GM12874 (cell line): ENCODE measurements at regions not wholly inside any gene's neighbourhood (a gene's known extent, or its start where the extent isn't known, plus 50 kb on each side); places are given as distances from the start of the nearest gene placed in this dataset.

Source experiments
- TF ChIP-seq, protein P1 (sequence below): IDR thresholded peaks from 2 replicates; pipeline ENCODE4 v1.5.1; 2011; ENCODE audit warnings: low read depth, mild to moderate bottlenecking, control low read depth, low read length, moderate library complexity; ENCODE audit not compliant: insufficient read depth

DNA sequence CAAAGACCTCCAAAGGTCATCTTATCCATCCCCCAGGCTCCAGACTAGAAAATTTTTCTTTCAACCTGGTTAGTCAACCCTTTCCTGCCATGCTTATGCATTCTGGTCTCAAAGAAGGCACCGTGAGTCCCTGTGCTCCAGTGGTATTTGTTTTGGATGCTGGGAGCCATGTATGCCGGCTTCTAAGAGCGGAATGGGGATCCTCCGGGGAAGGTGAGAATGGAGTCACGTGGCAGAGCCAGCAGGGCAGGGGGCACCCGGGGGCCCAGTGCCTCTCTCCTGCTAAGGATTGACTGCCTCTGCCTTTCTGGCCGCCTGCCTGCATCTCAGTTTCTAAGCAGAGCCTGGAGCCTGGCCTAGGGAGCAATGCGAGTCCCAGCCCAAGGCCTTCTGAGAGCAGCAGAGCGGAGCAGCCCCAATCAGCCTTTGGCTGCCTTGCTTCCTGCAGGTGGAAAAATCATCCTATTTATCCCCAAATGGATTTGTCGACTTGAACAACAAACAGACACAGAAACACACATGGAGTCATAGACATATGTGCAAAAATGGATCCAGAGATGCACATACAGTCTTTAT is 141.0 kb downstream of the PJA1 start:
- TF ChIP-seq, protein P1, sequence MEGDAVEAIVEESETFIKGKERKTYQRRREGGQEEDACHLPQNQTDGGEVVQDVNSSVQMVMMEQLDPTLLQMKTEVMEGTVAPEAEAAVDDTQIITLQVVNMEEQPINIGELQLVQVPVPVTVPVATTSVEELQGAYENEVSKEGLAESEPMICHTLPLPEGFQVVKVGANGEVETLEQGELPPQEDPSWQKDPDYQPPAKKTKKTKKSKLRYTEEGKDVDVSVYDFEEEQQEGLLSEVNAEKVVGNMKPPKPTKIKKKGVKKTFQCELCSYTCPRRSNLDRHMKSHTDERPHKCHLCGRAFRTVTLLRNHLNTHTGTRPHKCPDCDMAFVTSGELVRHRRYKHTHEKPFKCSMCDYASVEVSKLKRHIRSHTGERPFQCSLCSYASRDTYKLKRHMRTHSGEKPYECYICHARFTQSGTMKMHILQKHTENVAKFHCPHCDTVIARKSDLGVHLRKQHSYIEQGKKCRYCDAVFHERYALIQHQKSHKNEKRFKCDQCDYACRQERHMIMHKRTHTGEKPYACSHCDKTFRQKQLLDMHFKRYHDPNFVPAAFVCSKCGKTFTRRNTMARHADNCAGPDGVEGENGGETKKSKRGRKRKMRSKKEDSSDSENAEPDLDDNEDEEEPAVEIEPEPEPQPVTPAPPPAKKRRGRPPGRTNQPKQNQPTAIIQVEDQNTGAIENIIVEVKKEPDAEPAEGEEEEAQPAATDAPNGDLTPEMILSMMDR: no peak

GRCh38 chrX:69022430-69022829 is 142.8 kb downstream of the PJA1 start:
- TF ChIP-seq, protein P1: no peak

DNA sequence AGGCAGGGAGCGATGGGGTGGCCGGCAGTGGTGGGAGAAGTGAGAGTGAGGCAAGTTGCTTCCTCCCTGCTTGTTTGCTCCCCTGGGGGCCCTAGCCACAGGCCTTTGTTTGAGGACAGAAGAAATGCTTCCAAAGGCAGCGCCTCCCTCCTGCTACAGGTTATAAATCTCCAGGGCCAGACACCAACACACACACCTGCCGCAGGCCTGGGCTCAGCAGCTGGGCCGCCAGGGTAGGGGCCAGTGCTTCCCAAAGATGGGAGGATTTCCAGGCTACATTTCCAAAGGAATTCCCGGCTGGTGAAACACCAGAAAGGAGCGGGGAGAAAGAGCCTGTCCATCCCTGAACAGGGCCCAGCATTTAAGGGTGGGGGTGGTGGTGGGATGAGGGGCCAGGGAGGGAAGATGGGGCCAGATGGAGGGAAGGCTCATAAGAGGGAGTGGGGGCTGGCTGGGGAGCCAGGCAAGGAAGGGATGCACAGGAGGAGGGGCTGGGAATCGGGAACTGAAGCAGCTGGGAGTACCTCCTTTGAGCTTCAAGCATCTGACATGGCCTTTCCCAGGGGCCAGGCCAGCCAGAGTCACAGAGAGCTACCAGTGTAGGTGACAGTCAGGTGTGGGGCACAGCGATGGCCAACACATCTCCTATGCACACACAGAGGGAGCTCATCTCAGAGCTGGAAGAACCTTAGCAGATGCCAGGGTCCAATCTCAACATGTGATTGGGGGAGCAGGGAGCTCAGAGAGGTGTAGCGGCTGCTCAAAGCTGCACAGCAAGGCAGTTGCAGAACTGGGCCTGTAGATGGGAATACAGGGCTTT is 143.9 kb downstream of the PJA1 start:
- TF ChIP-seq, protein P1: no peak

DNA sequence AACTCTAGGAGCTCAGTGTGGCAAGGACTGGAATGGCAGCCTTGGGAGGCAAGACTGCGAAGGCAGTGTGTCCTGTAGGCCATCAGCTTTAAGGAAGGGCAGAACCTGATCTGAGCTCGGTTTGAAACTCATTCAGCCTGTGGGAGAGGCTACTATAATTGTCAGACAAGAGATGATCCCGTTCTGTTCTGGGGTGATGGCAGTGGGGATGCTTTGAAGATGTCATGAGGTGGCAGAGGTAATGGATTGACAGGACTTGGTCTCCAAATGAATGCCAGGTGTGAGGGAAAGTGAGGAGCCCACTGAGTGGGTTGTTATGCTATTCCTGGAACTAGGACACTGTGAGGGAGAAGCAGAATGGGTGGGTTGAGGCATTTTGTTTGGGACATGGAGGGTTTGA is 144.9 kb downstream of the PJA1 start:
- TF ChIP-seq, protein P1: no peak

GRCh38 chrX:69019073-69019890 is 146.0 kb downstream of the PJA1 start:
- TF ChIP-seq, protein P1: no peak

GRCh38 chrX:69018416-69019072 is 146.7 kb downstream of the PJA1 start:
- TF ChIP-seq, protein P1: no peak
